H9 (cell line): ENCODE measurements at regions not wholly inside any gene's neighbourhood (a gene's known extent, or its start where the extent isn't known, plus 50 kb on each side); places are given as distances from the start of the nearest gene placed in this dataset.

ENCODE experiments used
- DNase-seq: peaks from one replicate; pipeline ENCODE4 v3.0.0-alpha.2; 2017
- H2AFZ ChIP-seq: one replicate; pipeline ENCODE4 v1.6.1; 2013; ENCODE audit warnings: mild to moderate bottlenecking, low read length, control low read depth, moderate library complexity
- H2AK5ac ChIP-seq: 2 replicates; pipeline ENCODE4 v1.6.1; 2013; ENCODE audit warnings: low read length, control low read depth, mixed read lengths; ENCODE audit not compliant: insufficient read length
- H2BK120ac ChIP-seq: one replicate; pipeline ENCODE4 v1.6.1; 2013; ENCODE audit warnings: low read depth, mild to moderate bottlenecking, low read length, control low read depth, inconsistent platforms; ENCODE audit not compliant: poor library complexity, severe bottlenecking
- H2BK12ac ChIP-seq: 2 replicates; pipeline ENCODE4 v1.6.1; 2013; ENCODE audit warnings: low read length, control low read depth, mixed read lengths, low read depth; ENCODE audit not compliant: insufficient read length
- H2BK15ac ChIP-seq: 2 replicates; pipeline ENCODE4 v1.6.1; 2013; ENCODE audit warnings: low read depth, low read length, control low read depth
- H2BK20ac ChIP-seq: one replicate; pipeline ENCODE4 v1.6.1; 2013; ENCODE audit warnings: low read depth, mild to moderate bottlenecking, low read length, control low read depth, inconsistent platforms; ENCODE audit not compliant: poor library complexity, severe bottlenecking
- H2BK5ac ChIP-seq: 2 replicates; pipeline ENCODE4 v1.6.1; 2013; ENCODE audit warnings: low read length, control low read depth, mixed read lengths; ENCODE audit not compliant: insufficient read length
- H3K14ac ChIP-seq: 2 replicates; pipeline ENCODE4 v1.6.1; 2013; ENCODE audit warnings: low read length, control low read depth; ENCODE audit not compliant: insufficient read depth
- H3K18ac ChIP-seq: 2 replicates; pipeline ENCODE4 v1.6.1; 2013; ENCODE audit warnings: low read depth, mild to moderate bottlenecking, mixed read lengths, low read length, control low read depth; ENCODE audit not compliant: insufficient read length
- H3K23ac ChIP-seq: 2 replicates; pipeline ENCODE4 v1.6.1; 2013; ENCODE audit warnings: low read length, control low read depth, mixed read lengths, low read depth; ENCODE audit not compliant: insufficient read length
- H3K23me2 ChIP-seq: 2 replicates; pipeline ENCODE4 v1.6.1; 2013; ENCODE audit warnings: low read depth, mild to moderate bottlenecking, mixed read lengths, low read length, control low read depth; ENCODE audit not compliant: insufficient read length, poor library complexity, severe bottlenecking
- H3K27ac ChIP-seq: 2 replicates; pipeline ENCODE4 v1.5.1; 2013; ENCODE audit warnings: low read length, control low read depth, mixed read lengths, low read depth; ENCODE audit not compliant: insufficient read length
- H3K27me3 ChIP-seq: 2 replicates; pipeline ENCODE4 v1.6.1; 2013; ENCODE audit warnings: low read length, control low read depth, inconsistent platforms; ENCODE audit not compliant: insufficient read depth
- H3K4ac ChIP-seq: 2 replicates; pipeline ENCODE4 v1.6.1; 2013; ENCODE audit warnings: low read depth, mild to moderate bottlenecking, control low read depth, inconsistent platforms, low read length, moderate library complexity
- H3K4me1 ChIP-seq: 2 replicates; pipeline ENCODE4 v1.6.1; 2013; ENCODE audit warnings: low read length, control low read depth, inconsistent platforms; ENCODE audit not compliant: insufficient read depth
- H3K4me2 ChIP-seq: 2 replicates; pipeline ENCODE4 v1.6.1; 2013; ENCODE audit warnings: low read length, control low read depth, mixed read lengths; ENCODE audit not compliant: insufficient read length, insufficient read depth
- H3K56ac ChIP-seq: 2 replicates; pipeline ENCODE4 v1.6.1; 2013; ENCODE audit warnings: low read depth, mild to moderate bottlenecking, mixed read lengths, low read length, control low read depth; ENCODE audit not compliant: insufficient read length
- H3K79me1 ChIP-seq: 2 replicates; pipeline ENCODE4 v1.6.1; 2013; ENCODE audit warnings: low read depth, mild to moderate bottlenecking, moderate library complexity, low read length, control low read depth, inconsistent platforms; ENCODE audit not compliant: insufficient read depth, poor library complexity, severe bottlenecking
- H3K79me2 ChIP-seq: 2 replicates; pipeline ENCODE4 v1.6.1; 2013; ENCODE audit warnings: low read length, control low read depth, inconsistent platforms; ENCODE audit not compliant: insufficient read depth
- H3K9ac ChIP-seq: 2 replicates; pipeline ENCODE4 v1.6.1; 2013; ENCODE audit warnings: low read length, control low read depth, mixed read lengths; ENCODE audit not compliant: insufficient read length; ENCODE audit errors: extremely low read depth
- H3K9me3 ChIP-seq: one replicate; pipeline ENCODE4 v1.6.1; 2013; ENCODE audit warnings: low read depth, low read length, inconsistent platforms; ENCODE audit not compliant: control insufficient read depth
- H3T11ph ChIP-seq: one replicate; pipeline ENCODE4 v1.6.1; 2013; ENCODE audit warnings: mild to moderate bottlenecking, low read length, control low read depth, inconsistent platforms
- H4K20me1 ChIP-seq: one replicate; pipeline ENCODE4 v1.6.1; 2013; ENCODE audit not compliant: control insufficient read depth, insufficient read length, insufficient read depth
- H4K5ac ChIP-seq: 2 replicates; pipeline ENCODE4 v1.6.1; 2013; ENCODE audit warnings: low read depth, mild to moderate bottlenecking, mixed read lengths, low read length, control low read depth; ENCODE audit not compliant: insufficient read length
- H4K8ac ChIP-seq: replicated peaks from 2 replicates; pipeline ENCODE4 v1.6.1; 2013; ENCODE audit warnings: low read length, control low read depth, mixed read lengths, low read depth; ENCODE audit not compliant: insufficient read length
- H4K91ac ChIP-seq: 2 replicates; pipeline ENCODE4 v1.6.1; 2013; ENCODE audit warnings: low read depth, mild to moderate bottlenecking, moderate library complexity, mixed read lengths, low read length, control low read depth; ENCODE audit not compliant: insufficient read length
- H3K27ac Mint-ChIP-seq, 3 experiments: 2 replicates in 2 of 3; 3 replicates in 1 of 3; pipeline ENCODE4 v1.8.0; 2020 to 2021; ENCODE audit warnings: mixed read lengths in 3 of 3, mild to moderate bottlenecking in 1 of 3, moderate library complexity in 1 of 3
- H3K27me3 Mint-ChIP-seq: 2 replicates; pipeline ENCODE4 v1.8.0; 2021; ENCODE audit warnings: low read depth, mild to moderate bottlenecking, moderate library complexity, mixed read lengths
- H3K36me3 Mint-ChIP-seq, 3 experiments: 2 replicates in 2 of 3; 3 replicates in 1 of 3; pipeline ENCODE4 v1.8.0; 2020 to 2021; ENCODE audit warnings: low read depth in 3 of 3, mixed read lengths in 3 of 3; ENCODE audit not compliant: insufficient read depth in 1 of 3
- H3K4me1 Mint-ChIP-seq, 2 experiments: 2 replicates each; pipeline ENCODE4 v1.8.0; 2020; ENCODE audit warnings: mixed read lengths in 2 of 2
- H3K4me3 Mint-ChIP-seq, 2 experiments: 2 replicates in 1 of 2; 3 replicates in 1 of 2; pipeline ENCODE4 v1.8.0; 2020 to 2021; ENCODE audit warnings: mild to moderate bottlenecking in 2 of 2, mixed read lengths in 2 of 2, moderate library complexity in 1 of 2
- H3K9me3 Mint-ChIP-seq, 2 experiments: 2 replicates in 1 of 2; 3 replicates in 1 of 2; pipeline ENCODE4 v1.8.0; 2020; ENCODE audit warnings: mild to moderate bottlenecking in 2 of 2, mixed read lengths in 2 of 2, moderate library complexity in 1 of 2
- WGBS: extraction: QIAGEN DNeasy Blood & Tissue Kit; methylation state at CpG from one replicate; pipeline ENCODE4 v1.1.7; 2013; ENCODE audit warnings: missing lambda C conversion rate, low lambda C conversion rate, mixed read lengths; ENCODE audit not compliant: insufficient read length; ENCODE audit errors: extremely low coverage; 5-methylcytosine and 5-hydroxymethylcytosine counted together
- TF ChIP-seq, protein P1 (sequence below): fragments of 200-600 bp; sonication (generic); conservative IDR thresholded peaks from 3 replicates; pipeline ENCODE4 v1.8.0; 2021; ENCODE audit warnings: antibody characterized with exemption, mild to moderate bottlenecking

DNA sequence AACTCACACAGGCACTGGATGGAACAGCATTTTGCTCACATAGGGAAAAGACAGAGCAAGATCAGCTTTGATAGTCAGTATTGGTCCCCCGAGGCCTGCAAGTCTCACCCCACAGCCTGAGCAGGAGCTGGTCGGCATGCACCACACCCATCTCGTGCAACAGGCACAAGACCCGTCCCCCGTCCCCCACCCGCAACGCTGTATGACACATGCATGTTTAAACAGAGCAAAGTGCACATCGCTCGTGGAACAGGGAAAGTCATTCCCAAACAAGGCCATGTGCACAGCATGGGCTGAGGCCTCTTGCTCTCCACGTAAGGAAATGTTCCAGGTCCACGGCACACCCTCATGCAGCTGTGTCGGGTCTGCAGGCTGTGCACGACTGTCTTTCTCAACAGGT lies 527.2 kb downstream of the ACTR3B start:
- Histone ChIP-seq H3K9ac (no peak overlapping the region), H3K23me2 (no peaks in the 10 kb centered on the region), H2BK120ac (no peak overlapping the region), H3K18ac (no peak overlapping the region), H3K79me1 (no peaks in the 10 kb centered on the region), H3K14ac (no peak overlapping the region), H3K4ac (no peak overlapping the region), H3K4me2 (no peak overlapping the region), H3K27me3 (no peaks in the 10 kb centered on the region), H3T11ph (no peak overlapping the region), H2AK5ac (no peak overlapping the region), H3K79me2 (no peaks in the 10 kb centered on the region), H2BK15ac (no peak overlapping the region), H4K5ac (no peak overlapping the region), H3K27ac (no peak overlapping the region), H2BK5ac (no peak overlapping the region), H3K4me1 (no peaks in the 10 kb centered on the region), H4K91ac (no peak overlapping the region), H3K56ac (no peak overlapping the region), H2BK20ac (no peak overlapping the region), H4K8ac (no peak overlapping the region), H2AFZ (no peak overlapping the region), H4K20me1 (no peaks in the 10 kb centered on the region), H3K23ac (no peak overlapping the region), H3K9me3 (peaks cover 5% of the 10 kb centered on the region), H2BK12ac (no peak overlapping the region)
- no CpG with 5 or more reads among the region's 13 CpGs for whole genome bisulfite sequencing
- H3K4me1 Mint-ChIP-seq, result peaks cover 0 to 2% of the 10 kb centered on the region in 2 experiments; a peak in 1 of 4 replicates
- H3K4me3 Mint-ChIP-seq, result no peak overlapping the region
- peaks cover 2% of the 10 kb centered on the region for H3K27me3 Mint-ChIP-seq
- H3K9me3 Mint-ChIP-seq, result peaks cover 80 to 91% of the 10 kb centered on the region in 2 experiments
- DNase-seq, result no peak
- TF ChIP-seq, protein P1, sequence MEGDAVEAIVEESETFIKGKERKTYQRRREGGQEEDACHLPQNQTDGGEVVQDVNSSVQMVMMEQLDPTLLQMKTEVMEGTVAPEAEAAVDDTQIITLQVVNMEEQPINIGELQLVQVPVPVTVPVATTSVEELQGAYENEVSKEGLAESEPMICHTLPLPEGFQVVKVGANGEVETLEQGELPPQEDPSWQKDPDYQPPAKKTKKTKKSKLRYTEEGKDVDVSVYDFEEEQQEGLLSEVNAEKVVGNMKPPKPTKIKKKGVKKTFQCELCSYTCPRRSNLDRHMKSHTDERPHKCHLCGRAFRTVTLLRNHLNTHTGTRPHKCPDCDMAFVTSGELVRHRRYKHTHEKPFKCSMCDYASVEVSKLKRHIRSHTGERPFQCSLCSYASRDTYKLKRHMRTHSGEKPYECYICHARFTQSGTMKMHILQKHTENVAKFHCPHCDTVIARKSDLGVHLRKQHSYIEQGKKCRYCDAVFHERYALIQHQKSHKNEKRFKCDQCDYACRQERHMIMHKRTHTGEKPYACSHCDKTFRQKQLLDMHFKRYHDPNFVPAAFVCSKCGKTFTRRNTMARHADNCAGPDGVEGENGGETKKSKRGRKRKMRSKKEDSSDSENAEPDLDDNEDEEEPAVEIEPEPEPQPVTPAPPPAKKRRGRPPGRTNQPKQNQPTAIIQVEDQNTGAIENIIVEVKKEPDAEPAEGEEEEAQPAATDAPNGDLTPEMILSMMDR, result no peak
- H3K36me3 Mint-ChIP-seq, result peaks cover 2 to 38% (median 11%) of the 10 kb centered on the region in 3 experiments; a peak in 6 of 7 replicates
- H3K27ac Mint-ChIP-seq, result no peak overlapping the region
